ENCODE measurements at regions not wholly inside any gene's neighbourhood (a gene's known extent, or its start where the extent isn't known, plus 50 kb on each side); places are given as distances from the start of the nearest gene placed in this dataset.

DNA sequence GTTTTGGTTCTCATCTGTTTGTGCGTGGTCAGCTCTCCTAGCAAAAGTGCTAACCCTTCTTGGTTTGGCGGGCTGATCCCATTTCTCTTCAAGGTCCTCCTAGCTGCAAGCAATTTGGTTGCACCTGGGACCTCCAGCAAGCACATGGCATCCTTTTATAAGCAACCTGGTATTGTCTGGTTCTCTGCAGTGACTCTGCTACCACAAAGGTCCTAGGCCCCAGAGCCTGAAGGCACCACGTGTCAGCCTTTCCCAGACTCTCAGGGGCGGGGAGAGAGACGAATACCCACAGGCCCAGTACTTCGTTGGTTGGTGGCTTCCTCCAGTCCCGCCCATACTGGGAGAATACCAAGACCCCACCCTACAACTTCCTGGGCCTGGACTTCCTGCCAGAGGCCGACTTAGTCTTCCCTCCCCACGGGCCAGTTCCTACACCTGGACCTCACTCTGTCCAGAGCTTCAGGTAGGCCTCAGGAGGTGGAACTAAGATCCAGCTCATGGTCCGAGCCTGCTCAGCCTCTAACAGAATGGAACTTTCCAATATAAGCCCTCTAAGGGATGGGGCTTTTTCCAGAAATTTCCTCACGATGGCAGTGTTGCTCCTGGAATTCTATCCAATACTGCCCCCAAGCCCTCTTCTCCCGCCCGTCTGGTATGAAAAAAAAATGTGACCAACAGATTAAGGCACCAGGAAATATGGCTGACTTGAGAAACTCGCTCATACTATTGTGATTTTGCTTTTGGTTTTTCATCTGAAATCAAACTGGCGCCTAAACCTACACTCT, 192.5 kb upstream of the STK26 start:
- Histone ChIP-seq H3K9ac (no peak overlapping the region), H3K27me3 (ENCODE audit: control insufficient read depth, insufficient read depth, low read length) (no peaks in the 10 kb centered on the region), H3K9me3 (ENCODE audit: control insufficient read depth, low read length) (no peaks in the 10 kb centered on the region), H3K4me3 (ENCODE audit: low read depth, low read length) (no peak overlapping the region), H3K36me3 (ENCODE audit: control insufficient read depth, insufficient read depth, low read length) (no peaks in the 10 kb centered on the region), H3K4me1 (no peaks in the 10 kb centered on the region), H3K27ac (peak overlapping the region; percentile 36), H3K79me2 (no peaks in the 10 kb centered on the region), H3K4me2 (ENCODE audit: low read length) (no peak overlapping the region), H2AFZ (peak overlapping the region; percentile 72)
- TF ChIP-seq, protein P1, sequence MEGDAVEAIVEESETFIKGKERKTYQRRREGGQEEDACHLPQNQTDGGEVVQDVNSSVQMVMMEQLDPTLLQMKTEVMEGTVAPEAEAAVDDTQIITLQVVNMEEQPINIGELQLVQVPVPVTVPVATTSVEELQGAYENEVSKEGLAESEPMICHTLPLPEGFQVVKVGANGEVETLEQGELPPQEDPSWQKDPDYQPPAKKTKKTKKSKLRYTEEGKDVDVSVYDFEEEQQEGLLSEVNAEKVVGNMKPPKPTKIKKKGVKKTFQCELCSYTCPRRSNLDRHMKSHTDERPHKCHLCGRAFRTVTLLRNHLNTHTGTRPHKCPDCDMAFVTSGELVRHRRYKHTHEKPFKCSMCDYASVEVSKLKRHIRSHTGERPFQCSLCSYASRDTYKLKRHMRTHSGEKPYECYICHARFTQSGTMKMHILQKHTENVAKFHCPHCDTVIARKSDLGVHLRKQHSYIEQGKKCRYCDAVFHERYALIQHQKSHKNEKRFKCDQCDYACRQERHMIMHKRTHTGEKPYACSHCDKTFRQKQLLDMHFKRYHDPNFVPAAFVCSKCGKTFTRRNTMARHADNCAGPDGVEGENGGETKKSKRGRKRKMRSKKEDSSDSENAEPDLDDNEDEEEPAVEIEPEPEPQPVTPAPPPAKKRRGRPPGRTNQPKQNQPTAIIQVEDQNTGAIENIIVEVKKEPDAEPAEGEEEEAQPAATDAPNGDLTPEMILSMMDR (IDR thresholded peaks at IDR 0.05) = peak; percentile 26

DNA sequence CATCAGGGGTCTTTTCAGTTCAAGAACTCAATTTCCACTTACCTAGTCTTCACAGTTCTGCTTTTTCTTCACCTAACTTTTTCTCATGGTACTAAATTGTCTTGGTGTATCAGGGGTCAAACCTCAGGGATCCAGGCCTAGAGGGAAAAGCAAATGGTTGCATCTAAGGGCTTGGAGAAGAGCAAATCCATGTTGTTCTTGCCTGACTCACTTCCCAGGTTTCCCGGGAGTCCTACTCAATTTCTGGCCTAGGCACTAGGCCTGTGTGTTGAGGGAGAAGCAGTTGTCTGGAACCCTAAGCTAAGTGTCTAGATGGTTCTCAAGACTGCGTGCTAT, 191.9 kb upstream of the STK26 start:
- Histone ChIP-seq H2AFZ (peak overlapping the region; percentile 72), H3K9me3 (ENCODE audit: control insufficient read depth, low read length) (no peaks in the 10 kb centered on the region), H3K79me2 (no peaks in the 10 kb centered on the region), H3K4me3 (ENCODE audit: low read depth, low read length) (no peak overlapping the region), H3K4me2 (ENCODE audit: low read length) (no peak overlapping the region), H3K36me3 (ENCODE audit: control insufficient read depth, insufficient read depth, low read length) (no peaks in the 10 kb centered on the region), H3K9ac (no peak overlapping the region), H3K4me1 (no peaks in the 10 kb centered on the region), H3K27me3 (ENCODE audit: control insufficient read depth, insufficient read depth, low read length) (no peaks in the 10 kb centered on the region), H3K27ac (peak overlapping the region; percentile 36)
- TF ChIP-seq, protein P1 (IDR thresholded peaks at IDR 0.05) = no peak

DNA sequence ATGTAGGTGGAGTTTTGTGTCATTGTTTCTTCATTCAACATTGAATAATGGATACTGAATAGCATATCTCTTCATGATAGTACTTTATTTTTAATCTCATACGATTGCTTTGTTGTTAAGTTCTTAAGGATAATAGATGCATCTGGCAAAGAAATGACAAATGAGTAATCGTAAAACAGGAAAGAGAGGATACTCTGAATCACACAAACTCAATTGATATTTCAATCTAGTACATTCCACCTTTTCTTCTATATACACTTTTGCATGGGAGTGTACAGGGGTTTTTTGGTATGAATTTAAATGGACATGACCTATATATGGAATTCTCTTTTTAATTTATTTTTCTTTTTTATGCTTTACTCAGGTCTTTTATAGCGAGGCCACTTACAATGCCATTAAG, 186.9 kb upstream of the STK26 start:
- Histone ChIP-seq H3K4me1 (no peaks in the 10 kb centered on the region), H3K27me3 (ENCODE audit: control insufficient read depth, insufficient read depth, low read length) (no peaks in the 10 kb centered on the region), H3K36me3 (ENCODE audit: control insufficient read depth, insufficient read depth, low read length) (no peaks in the 10 kb centered on the region), H3K4me2 (ENCODE audit: low read length) (no peak overlapping the region), H2AFZ (no peak overlapping the region), H3K9me3 (ENCODE audit: control insufficient read depth, low read length) (no peaks in the 10 kb centered on the region), H3K4me3 (ENCODE audit: low read depth, low read length) (no peak overlapping the region), H3K27ac (no peak overlapping the region), H3K79me2 (no peaks in the 10 kb centered on the region), H3K9ac (no peak overlapping the region)
- TF ChIP-seq, protein P1 (IDR thresholded peaks at IDR 0.05) = no peak

DNA sequence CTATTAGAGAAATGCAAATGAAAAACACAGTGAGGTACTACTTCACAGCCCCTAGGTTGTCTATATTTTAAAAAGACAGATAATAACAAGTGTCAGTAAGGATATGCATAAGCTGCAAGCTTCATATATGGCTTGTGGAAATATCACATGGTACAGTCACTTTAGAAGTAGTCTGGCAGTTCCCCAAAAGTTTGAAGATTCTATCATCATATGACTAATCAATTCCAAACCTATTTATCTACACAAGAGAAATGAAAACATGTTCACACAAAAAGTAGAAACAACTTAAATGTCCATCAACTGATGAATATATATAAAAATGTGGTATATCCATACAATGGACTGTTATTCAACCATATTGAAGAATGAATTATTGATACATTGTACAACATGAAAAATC, 185.8 kb upstream of the STK26 start:
- Histone ChIP-seq H3K27me3 (ENCODE audit: control insufficient read depth, insufficient read depth, low read length) (no peaks in the 10 kb centered on the region), H3K79me2 (no peaks in the 10 kb centered on the region), H3K4me2 (ENCODE audit: low read length) (no peak overlapping the region)

More for the DNA sequence above, 185.8 kb upstream of the STK26 start:
- H3K36me3 ChIP-seq (ENCODE audit: control insufficient read depth, insufficient read depth, low read length) = no peaks in the 10 kb centered on the region
- TF ChIP-seq, protein P1 (IDR thresholded peaks at IDR 0.05) = no peak
- no peak overlapping the region for H3K27ac ChIP-seq
- H3K4me3 ChIP-seq (ENCODE audit: low read depth, low read length) = no peak overlapping the region
- H3K4me1 ChIP-seq = no peaks in the 10 kb centered on the region
- no peak overlapping the region for H2AFZ ChIP-seq
- H3K9me3 ChIP-seq (ENCODE audit: control insufficient read depth, low read length) = no peaks in the 10 kb centered on the region
- no peak overlapping the region for H3K9ac ChIP-seq
